ENCODE measurements at regions not wholly inside any gene's neighbourhood (a gene's known extent, or its start where the extent isn't known, plus 50 kb on each side); places are given as distances from the start of the nearest gene placed in this dataset.

DNA sequence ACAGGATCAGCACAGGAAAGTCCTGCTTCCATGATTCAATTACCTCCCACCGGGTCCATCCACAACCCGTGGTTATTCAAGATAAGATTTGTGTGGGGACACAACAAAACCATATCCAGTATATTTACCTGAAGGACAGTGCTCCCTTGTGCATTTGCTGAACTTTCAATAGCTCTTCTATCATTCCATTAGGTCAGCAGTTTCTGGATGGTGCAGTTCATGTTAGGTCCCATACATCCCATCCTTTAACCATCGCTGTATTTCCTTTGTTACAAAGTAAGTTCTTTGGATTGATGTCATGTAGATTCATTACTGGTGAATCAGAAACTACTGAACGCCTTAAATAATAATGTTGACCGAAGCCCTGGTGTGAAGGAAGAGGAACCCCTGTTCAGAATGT is 775.9 kb downstream of the TRIML1 start:
- TF ChIP-seq, protein P1, sequence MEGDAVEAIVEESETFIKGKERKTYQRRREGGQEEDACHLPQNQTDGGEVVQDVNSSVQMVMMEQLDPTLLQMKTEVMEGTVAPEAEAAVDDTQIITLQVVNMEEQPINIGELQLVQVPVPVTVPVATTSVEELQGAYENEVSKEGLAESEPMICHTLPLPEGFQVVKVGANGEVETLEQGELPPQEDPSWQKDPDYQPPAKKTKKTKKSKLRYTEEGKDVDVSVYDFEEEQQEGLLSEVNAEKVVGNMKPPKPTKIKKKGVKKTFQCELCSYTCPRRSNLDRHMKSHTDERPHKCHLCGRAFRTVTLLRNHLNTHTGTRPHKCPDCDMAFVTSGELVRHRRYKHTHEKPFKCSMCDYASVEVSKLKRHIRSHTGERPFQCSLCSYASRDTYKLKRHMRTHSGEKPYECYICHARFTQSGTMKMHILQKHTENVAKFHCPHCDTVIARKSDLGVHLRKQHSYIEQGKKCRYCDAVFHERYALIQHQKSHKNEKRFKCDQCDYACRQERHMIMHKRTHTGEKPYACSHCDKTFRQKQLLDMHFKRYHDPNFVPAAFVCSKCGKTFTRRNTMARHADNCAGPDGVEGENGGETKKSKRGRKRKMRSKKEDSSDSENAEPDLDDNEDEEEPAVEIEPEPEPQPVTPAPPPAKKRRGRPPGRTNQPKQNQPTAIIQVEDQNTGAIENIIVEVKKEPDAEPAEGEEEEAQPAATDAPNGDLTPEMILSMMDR (IDR thresholded peaks at IDR 0.05; ENCODE audit: low read length): no peak
- TF ChIP-seq EZH2 (optimal IDR thresholded peaks at IDR 0.05; ENCODE audit: low read depth, low read length) (no peak), EZH2phosphoT487 (IDR thresholded peaks at IDR 0.05; ENCODE audit: low read length) (no peak)
